AG09309 (cell line): ENCODE measurements at regions not wholly inside any gene's neighbourhood (a gene's known extent, or its start where the extent isn't known, plus 50 kb on each side); places are given as distances from the start of the nearest gene placed in this dataset.

ENCODE experiments used
- DNase-seq: peaks from one replicate; pipeline ENCODE4 v3.0.0-alpha.2; 2010; ENCODE audit warnings: low read depth
- H3K4me3 ChIP-seq: 2 replicates; pipeline ENCODE4 v1.5.1; 2011; ENCODE audit warnings: mild to moderate bottlenecking, low read depth, low read length, moderate library complexity; ENCODE audit not compliant: control insufficient read depth
- TF ChIP-seq, protein P1 (sequence below): IDR thresholded peaks from 2 replicates; pipeline ENCODE4 v1.5.1; 2011; ENCODE audit warnings: mild to moderate bottlenecking, low read depth, low read length, inconsistent platforms; ENCODE audit not compliant: insufficient read depth, control insufficient read depth; ENCODE audit errors: missing control alignments

DNA sequence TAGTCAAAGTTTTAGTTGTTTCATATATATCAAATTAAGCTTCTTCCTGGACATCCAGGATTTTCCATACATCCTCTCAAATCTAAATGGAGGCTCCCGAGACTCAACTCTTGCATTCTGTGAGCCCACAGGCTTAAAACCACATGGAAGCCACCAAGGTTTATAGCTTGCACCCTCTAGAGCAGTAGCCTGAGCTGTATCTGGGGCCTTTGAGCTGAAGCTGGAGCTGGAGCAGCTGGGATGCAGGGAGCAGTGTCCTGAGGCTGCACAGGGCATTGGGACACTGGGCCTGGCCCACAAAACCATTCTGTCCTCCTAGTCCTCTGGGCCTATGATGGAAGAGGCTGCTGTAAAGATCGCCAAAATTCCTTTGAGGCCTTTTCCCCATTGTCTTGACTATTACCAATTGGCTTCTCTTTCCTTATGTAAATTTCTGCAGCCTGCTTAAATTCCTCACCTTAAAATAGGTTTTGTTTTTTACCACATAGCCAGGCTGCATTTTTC is 151.0 kb downstream of the COX7C start:
- no peak overlapping the region for H3K4me3 ChIP-seq
- TF ChIP-seq, protein P1, sequence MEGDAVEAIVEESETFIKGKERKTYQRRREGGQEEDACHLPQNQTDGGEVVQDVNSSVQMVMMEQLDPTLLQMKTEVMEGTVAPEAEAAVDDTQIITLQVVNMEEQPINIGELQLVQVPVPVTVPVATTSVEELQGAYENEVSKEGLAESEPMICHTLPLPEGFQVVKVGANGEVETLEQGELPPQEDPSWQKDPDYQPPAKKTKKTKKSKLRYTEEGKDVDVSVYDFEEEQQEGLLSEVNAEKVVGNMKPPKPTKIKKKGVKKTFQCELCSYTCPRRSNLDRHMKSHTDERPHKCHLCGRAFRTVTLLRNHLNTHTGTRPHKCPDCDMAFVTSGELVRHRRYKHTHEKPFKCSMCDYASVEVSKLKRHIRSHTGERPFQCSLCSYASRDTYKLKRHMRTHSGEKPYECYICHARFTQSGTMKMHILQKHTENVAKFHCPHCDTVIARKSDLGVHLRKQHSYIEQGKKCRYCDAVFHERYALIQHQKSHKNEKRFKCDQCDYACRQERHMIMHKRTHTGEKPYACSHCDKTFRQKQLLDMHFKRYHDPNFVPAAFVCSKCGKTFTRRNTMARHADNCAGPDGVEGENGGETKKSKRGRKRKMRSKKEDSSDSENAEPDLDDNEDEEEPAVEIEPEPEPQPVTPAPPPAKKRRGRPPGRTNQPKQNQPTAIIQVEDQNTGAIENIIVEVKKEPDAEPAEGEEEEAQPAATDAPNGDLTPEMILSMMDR, result no peak
- no peak for DNase-seq

DNA sequence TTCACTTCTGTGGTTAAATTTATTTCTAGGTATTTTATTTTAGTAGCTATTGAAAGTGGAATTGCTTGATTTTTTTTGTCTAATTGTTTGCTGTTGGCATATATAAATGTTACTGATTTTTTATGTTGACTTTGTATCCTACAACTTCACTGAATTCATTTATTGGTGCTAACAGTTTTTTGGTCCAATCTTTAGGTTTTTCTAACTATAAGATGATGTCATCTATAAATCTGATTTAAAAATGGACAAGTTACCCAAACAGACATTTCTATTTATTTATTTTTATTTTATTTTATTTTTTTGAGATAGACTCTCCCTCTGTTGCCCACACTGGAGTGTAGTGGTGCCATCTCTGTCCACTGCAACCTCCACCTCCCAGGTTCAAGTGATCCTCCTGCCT is 162.3 kb downstream of the COX7C start:
- H3K4me3 ChIP-seq, result no peak overlapping the region
- TF ChIP-seq, protein P1, result no peak
- no peak for DNase-seq

DNA sequence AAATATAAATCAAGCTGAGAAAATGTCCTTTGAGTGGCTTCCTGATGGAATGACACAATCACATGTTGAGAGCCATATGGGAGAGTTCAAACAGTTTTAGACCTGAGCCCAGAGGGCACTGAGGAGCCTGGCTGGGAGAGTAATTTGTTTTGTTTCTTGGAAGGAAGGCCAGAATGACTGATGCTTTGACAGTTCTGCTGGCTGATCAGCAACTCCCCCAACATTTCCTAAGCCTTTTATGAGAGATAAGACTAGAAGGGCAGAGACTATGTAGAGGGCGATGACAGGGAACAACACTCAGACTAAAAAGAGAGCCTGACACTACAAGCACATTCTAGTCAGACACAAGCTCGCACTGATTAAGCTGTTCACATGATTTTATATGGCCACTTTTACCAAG is 169.2 kb downstream of the COX7C start:
- no peak for DNase-seq
- TF ChIP-seq, protein P1, result no peak
- no peak overlapping the region for H3K4me3 ChIP-seq

DNA sequence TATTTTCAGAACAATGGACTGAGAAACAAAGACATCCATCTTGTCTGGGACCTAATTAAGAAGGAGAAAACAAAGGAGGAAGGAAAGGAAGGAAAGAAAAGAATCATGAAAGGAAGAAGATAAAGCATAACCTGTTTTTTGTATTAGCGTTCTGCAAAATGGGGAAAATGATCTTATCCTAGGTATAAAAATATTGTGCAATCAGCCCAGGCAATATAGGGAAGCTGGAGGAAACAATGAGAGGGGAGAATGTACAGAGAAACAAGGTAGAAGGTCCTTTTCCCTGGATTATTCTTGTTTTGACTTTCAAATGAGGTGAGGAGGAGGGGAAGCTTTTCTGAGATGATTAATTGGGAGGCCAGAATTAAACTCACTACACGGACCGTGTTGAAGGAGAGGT is 177.9 kb downstream of the COX7C start:
- DNase-seq, result no peak
- TF ChIP-seq, protein P1, result no peak
- H3K4me3 ChIP-seq, result no peak overlapping the region

DNA sequence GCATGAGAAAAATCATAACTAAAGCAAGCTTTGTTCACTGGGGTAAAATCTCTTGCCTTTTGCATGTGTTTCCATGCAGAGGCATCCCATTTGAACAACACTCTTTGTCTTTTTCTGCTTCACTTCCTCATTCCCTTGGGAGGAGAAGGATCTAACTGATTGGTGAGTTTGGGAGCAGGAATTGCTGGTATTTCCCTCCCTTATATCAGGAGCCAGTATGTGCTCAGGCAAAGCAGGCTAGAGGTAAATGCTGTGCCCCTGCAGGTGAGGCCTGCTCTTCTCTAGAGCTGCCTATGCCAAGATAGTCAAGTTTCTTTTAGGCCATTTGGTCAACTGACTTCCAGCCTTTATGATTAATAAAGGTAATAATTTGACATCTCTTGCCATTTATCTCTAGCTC is 179.9 kb downstream of the COX7C start:
- TF ChIP-seq, protein P1, result no peak
- DNase-seq, result no peak
- H3K4me3 ChIP-seq, result no peak overlapping the region

DNA sequence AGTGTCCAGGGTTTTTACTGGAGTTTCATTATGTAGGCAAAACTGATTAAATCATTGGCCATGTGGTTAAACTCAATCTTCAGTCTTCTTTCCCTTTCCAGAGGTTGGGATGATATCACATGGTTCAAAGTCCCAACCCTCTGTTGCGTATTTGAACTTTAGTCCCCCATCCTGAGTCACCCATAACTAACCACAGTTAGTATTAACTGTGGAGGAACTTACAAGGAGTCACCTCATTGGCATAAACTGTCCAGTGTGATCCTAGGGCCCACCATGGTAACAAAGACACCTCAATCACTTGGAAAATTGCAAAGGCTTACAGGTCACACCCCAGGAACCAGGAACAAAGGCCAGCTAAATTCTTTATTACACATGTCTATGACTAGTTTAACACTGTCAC is 188.5 kb downstream of the COX7C start:
- no peak overlapping the region for H3K4me3 ChIP-seq
- DNase-seq, result no peak

More for the DNA sequence above, 188.5 kb downstream of the COX7C start:
- TF ChIP-seq, protein P1, result no peak
